ENCODE measurements at regions not wholly inside any gene's neighbourhood (a gene's known extent, or its start where the extent isn't known, plus 50 kb on each side); places are given as distances from the start of the nearest gene placed in this dataset.
"Not testable (repeated sequence)": the region's sequence is repeated elsewhere in the genome, so short reads cannot be mapped to it uniquely, and the experiment has no call there.

DNA sequence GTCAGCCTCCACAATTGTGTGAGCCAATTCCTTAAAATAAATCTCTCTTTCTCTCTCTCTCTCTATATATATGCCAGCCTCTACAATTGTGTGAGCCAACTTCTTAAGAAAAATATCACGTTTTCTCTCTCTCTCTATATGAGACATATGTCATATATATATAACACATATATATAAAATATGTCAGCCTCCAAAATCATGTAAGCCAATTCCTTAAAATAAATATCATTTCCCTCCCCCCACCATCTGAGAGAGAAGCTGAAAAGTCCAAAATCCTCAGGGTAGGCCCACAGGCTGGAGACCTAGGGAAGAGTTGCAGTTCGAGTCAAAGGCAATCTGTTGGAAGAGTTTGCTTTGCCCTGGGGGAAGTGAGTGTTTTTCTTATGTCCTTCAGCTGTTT is 158.1 kb upstream of the RPS23 start:
- no peaks in the 10 kb centered on the region for H3K4me1 ChIP-seq (ENCODE audit: insufficient read depth, low read length)
- no peaks in the 10 kb centered on the region for H3K9me3 ChIP-seq (ENCODE audit: low read depth, low read length)
- DNase-seq (ENCODE audit: insufficient read length, low spot score, missing footprints) = no peak
- no peaks in the 10 kb centered on the region for H3K79me2 ChIP-seq (ENCODE audit: insufficient read depth, low read length)
- no peak overlapping the region for H3K4me2 ChIP-seq (ENCODE audit: insufficient read depth, low read length)
- H3K36me3 ChIP-seq (ENCODE audit: insufficient read depth, low read length) = no peaks in the 10 kb centered on the region
- no peak overlapping the region for H2AFZ ChIP-seq (ENCODE audit: low read length)
- TF ChIP-seq, protein P1, sequence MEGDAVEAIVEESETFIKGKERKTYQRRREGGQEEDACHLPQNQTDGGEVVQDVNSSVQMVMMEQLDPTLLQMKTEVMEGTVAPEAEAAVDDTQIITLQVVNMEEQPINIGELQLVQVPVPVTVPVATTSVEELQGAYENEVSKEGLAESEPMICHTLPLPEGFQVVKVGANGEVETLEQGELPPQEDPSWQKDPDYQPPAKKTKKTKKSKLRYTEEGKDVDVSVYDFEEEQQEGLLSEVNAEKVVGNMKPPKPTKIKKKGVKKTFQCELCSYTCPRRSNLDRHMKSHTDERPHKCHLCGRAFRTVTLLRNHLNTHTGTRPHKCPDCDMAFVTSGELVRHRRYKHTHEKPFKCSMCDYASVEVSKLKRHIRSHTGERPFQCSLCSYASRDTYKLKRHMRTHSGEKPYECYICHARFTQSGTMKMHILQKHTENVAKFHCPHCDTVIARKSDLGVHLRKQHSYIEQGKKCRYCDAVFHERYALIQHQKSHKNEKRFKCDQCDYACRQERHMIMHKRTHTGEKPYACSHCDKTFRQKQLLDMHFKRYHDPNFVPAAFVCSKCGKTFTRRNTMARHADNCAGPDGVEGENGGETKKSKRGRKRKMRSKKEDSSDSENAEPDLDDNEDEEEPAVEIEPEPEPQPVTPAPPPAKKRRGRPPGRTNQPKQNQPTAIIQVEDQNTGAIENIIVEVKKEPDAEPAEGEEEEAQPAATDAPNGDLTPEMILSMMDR (IDR thresholded peaks at IDR 0.05; ENCODE audit: extremely low read depth, low read depth, low read length) = no peak
- no peaks in the 10 kb centered on the region for H4K20me1 ChIP-seq (ENCODE audit: insufficient read depth, low read length)
- H3K27ac ChIP-seq (ENCODE audit: low read depth, low read length) = no peak overlapping the region
- H3K27me3 ChIP-seq (ENCODE audit: insufficient read depth, low read length) = no peaks in the 10 kb centered on the region
- no peak overlapping the region for H3K4me3 ChIP-seq (ENCODE audit: insufficient read depth, low read length)

DNA sequence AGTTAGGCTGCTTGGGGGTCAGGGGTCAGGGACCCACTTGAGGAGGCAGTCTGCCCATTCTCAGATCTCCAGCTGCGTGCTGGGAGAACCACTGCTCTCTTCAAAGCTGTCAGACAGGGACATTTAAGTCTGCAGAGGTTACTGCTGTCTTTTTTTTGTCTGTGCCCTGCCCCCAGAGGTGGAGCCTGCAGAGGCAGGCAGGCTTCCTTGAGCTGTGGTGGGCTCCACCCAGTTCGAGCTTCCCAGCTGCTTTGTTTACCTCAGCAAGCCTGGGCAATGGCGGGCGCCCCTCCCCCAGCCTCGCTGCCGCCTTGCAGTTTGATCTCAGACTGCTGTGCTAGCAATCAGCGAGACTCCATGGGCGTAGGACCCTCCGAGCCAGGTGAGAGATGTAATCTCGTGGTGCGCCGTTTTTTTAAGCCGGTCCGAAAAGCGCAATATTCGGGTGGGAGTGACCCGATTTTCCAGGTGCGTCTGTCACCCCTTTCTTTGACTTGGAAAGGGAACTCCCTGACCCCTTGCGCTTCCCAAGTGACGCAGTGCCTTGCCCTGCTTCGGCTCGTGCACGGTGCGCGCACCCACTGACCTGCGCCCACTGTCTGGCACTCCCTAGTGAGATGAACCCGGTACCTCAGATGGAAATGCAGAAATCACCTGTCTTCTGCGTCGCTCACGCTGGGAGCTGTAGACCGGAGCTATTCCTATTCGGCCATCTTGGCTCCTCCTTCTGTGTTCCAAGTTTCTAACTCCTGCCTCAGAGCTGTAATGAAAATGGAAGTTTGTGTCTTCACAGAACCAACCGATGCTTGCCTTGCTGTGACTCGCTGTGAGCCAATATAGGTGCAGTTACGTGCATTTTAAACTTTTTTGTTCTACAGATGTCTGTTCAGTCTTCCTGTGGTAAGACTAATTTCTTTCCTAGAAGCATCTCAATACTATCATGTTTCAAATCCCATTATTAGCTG is 156.8 kb upstream of the RPS23 start:
- not testable (repeated sequence) for H3K27ac ChIP-seq (ENCODE audit: low read depth, low read length); H3K36me3 ChIP-seq (ENCODE audit: insufficient read depth, low read length); H3K4me1 ChIP-seq (ENCODE audit: insufficient read depth, low read length); H2AFZ ChIP-seq (ENCODE audit: low read length); H3K79me2 ChIP-seq (ENCODE audit: insufficient read depth, low read length); H3K9me3 ChIP-seq (ENCODE audit: low read depth, low read length); DNase-seq (ENCODE audit: insufficient read length, low spot score, missing footprints); H4K20me1 ChIP-seq (ENCODE audit: insufficient read depth, low read length); H3K4me3 ChIP-seq (ENCODE audit: insufficient read depth, low read length); H3K4me2 ChIP-seq (ENCODE audit: insufficient read depth, low read length); H3K27me3 ChIP-seq (ENCODE audit: insufficient read depth, low read length)

DNA sequence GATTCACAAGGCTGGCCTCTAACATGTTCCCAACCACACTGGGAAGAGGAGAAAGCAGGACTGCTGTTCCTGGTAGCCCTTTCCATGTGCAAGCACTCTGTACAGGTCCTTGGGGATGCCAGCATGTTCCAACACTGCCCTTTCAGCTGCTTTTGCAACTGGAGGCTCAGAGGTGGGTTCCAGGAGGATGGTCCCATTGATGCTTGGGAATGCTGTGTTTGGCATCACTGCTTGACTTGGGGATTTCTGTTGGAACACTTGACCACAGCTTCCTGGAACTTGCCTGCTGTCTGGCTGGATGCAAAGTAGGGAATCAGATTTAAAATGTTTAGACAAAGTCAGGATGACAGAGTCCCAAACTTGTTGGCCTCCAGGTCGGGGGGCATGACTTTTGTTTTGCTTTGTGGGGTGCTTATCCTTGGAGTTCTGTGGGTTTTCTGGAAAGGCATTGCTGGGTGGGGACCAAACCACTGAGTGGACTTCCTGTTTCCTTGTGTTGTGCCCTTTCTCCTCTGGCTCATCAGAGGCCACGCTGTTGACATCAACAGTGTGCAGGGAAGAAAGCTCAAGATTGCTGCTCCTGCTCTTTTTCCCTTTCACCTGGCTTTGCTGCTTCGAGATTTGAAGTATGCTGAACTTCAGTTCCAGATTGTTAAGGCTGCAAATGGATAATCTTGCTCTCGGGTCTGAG is 148.5 kb upstream of the RPS23 start:
- Histone ChIP-seq H3K36me3 (ENCODE audit: insufficient read depth, low read length) (no peaks in the 10 kb centered on the region), H3K27me3 (ENCODE audit: insufficient read depth, low read length) (no peaks in the 10 kb centered on the region), H3K4me1 (ENCODE audit: insufficient read depth, low read length) (peaks cover 36% of the 10 kb centered on the region), H3K4me3 (ENCODE audit: insufficient read depth, low read length) (no peak overlapping the region), H3K4me2 (ENCODE audit: insufficient read depth, low read length) (no peak overlapping the region), H4K20me1 (ENCODE audit: insufficient read depth, low read length) (no peaks in the 10 kb centered on the region), H3K27ac (ENCODE audit: low read depth, low read length) (no peak overlapping the region), H3K9me3 (ENCODE audit: low read depth, low read length) (no peaks in the 10 kb centered on the region), H3K79me2 (ENCODE audit: insufficient read depth, low read length) (no peaks in the 10 kb centered on the region), H2AFZ (ENCODE audit: low read length) (peak overlapping the region; percentile 48)
- DNase-seq (ENCODE audit: insufficient read length, low spot score, missing footprints) = no peak
- TF ChIP-seq, protein P1 (IDR thresholded peaks at IDR 0.05; ENCODE audit: extremely low read depth, low read depth, low read length) = no peak

DNA sequence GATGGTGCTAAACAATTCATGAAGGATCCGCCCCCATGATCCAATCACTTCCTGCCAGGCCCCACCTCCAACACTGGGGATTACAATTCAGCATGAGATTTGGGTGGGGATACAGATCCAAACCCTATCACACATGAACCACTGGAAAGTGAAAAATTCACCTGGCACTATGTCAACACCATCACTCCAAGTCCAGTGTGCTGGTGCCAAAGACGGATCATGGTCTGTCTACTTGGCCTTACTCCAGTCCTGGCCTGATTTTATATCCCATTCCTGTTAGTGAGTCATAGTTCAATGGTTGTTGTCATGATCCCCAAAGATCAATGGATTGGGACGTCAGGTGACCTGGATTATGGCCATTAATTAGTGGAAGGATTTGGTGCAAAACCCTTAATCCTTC is 147.4 kb upstream of the RPS23 start:
- DNase-seq (ENCODE audit: insufficient read length, low spot score, missing footprints) = no peak
- peaks cover 43% of the 10 kb centered on the region for H3K4me1 ChIP-seq (ENCODE audit: insufficient read depth, low read length)
- H3K9me3 ChIP-seq (ENCODE audit: low read depth, low read length) = no peaks in the 10 kb centered on the region
- no peaks in the 10 kb centered on the region for H4K20me1 ChIP-seq (ENCODE audit: insufficient read depth, low read length)
- no peaks in the 10 kb centered on the region for H3K27me3 ChIP-seq (ENCODE audit: insufficient read depth, low read length)
- H3K27ac ChIP-seq (ENCODE audit: low read depth, low read length) = no peak overlapping the region
- H3K4me2 ChIP-seq (ENCODE audit: insufficient read depth, low read length) = no peak overlapping the region
- TF ChIP-seq, protein P1 (IDR thresholded peaks at IDR 0.05; ENCODE audit: extremely low read depth, low read depth, low read length) = no peak
- H3K4me3 ChIP-seq (ENCODE audit: insufficient read depth, low read length) = no peak overlapping the region
- no peaks in the 10 kb centered on the region for H3K36me3 ChIP-seq (ENCODE audit: insufficient read depth, low read length)
- H2AFZ ChIP-seq (ENCODE audit: low read length) = no peak overlapping the region
- H3K79me2 ChIP-seq (ENCODE audit: insufficient read depth, low read length) = no peaks in the 10 kb centered on the region
